Suprapubic skin (tissue), 4 donors: ENCODE measurements at regions not wholly inside any gene's neighbourhood (a gene's known extent, or its start where the extent isn't known, plus 50 kb on each side); places are given as distances from the start of the nearest gene placed in this dataset.

Experiments used
- DNase-seq, 2 donors: peaks; one replicate each; pipeline ENCODE4 v3.0.0-alpha.2; 2019; ENCODE audit warnings: low spot score in 2 of 2
- H3K27ac ChIP-seq: fragments of 200-600 bp; sonication (generic); one replicate; pipeline ENCODE4 v1.5.1; 2019
- H3K27me3 ChIP-seq: fragments of 200-600 bp; sonication (generic); one replicate; pipeline ENCODE4 v1.5.1; 2019
- H3K36me3 ChIP-seq: fragments of 200-600 bp; sonication (generic); one replicate; pipeline ENCODE4 v1.5.1; 2019
- H3K4me1 ChIP-seq: fragments of 200-600 bp; sonication (generic); one replicate; pipeline ENCODE4 v1.5.1; 2019
- H3K4me3 ChIP-seq: fragments of 200-600 bp; sonication (generic); one replicate; pipeline ENCODE4 v1.5.1; 2019; ENCODE audit warnings: mild to moderate bottlenecking
- H3K9me3 ChIP-seq: fragments of 200-600 bp; sonication (generic); one replicate; pipeline ENCODE4 v1.5.1; 2019
- CTCF ChIP-seq, 2 donors: fragments of 200-600 bp in 1 of 2; fragments of 450-650 bp in 1 of 2; sonication (generic) in 1 of 2; IDR thresholded peaks; one replicate each; pipeline ENCODE4 v1.5.1; 2016 to 2019; ENCODE audit warnings: antibody characterized with exemption in 2 of 2, mild to moderate bottlenecking in 1 of 2, moderate library complexity in 1 of 2
- EP300 ChIP-seq: sonication (generic); formaldehyde crosslinking; IDR thresholded peaks from one replicate; pipeline ENCODE4 v1.6.1; 2017; ENCODE audit warnings: antibody characterized with exemption
- POLR2A ChIP-seq, 2 donors: fragments of 450-650 bp; IDR thresholded peaks; one replicate each; pipeline ENCODE4 v1.6.1; 2017; ENCODE audit warnings: antibody characterized with exemption in 2 of 2, mild to moderate bottlenecking in 2 of 2, moderate library complexity in 2 of 2
- POLR2AphosphoS5 ChIP-seq, 3 donors: sonication (generic); formaldehyde crosslinking; IDR thresholded peaks; one replicate each; pipeline ENCODE4 v1.6.1; 2017; ENCODE audit warnings: antibody characterized with exemption in 3 of 3
- WGBS: methylation state at CpG from one replicate; pipeline ENCODE4 v1.1.5; 2018; 5-methylcytosine and 5-hydroxymethylcytosine counted together

GRCh38 chr22:49192180-49192856, 635.4 kb downstream of the BRD1 start:
- H3K36me3 ChIP-seq, result no peaks in the 10 kb centered on the region
- no peak for DNase-seq
- TF ChIP-seq POLR2A (IDR thresholded peaks at IDR 0.05), result no peak
- no peak for TF ChIP-seq CTCF (IDR thresholded peaks at IDR 0.05)
- TF ChIP-seq POLR2AphosphoS5 (IDR thresholded peaks at IDR 0.05), result no peak
- TF ChIP-seq EP300, result no peak
- H3K27ac ChIP-seq, result no peak overlapping the region
- H3K27me3 ChIP-seq, result peaks cover 25% of the 10 kb centered on the region
- no peaks in the 10 kb centered on the region for H3K4me1 ChIP-seq
- 67% methylated on average over 15 of the region's 25 CpGs for WGBS
- H3K4me3 ChIP-seq, result no peak overlapping the region
- H3K9me3 ChIP-seq, result no peaks in the 10 kb centered on the region

- Histone ChIP-seq H3K4me3 (no peak overlapping the region), H3K36me3 (no peaks in the 10 kb centered on the region), H3K27me3 (peaks cover 18% of the 10 kb centered on the region), H3K4me1 (no peaks in the 10 kb centered on the region), H3K9me3 (no peaks in the 10 kb centered on the region), H3K27ac (no peak overlapping the region)
- no peak for TF ChIP-seq CTCF (IDR thresholded peaks at IDR 0.05)
- TF ChIP-seq POLR2A (IDR thresholded peaks at IDR 0.05), result no peak
- no peak for TF ChIP-seq POLR2AphosphoS5 (IDR thresholded peaks at IDR 0.05)
- no peak for TF ChIP-seq EP300
- DNase-seq, result no peak
- WGBS, result 84% methylated on average over 9 of the region's 16 CpGs
Measured at GRCh38 chr22:49191506-49191980, 636.1 kb downstream of the BRD1 start.

- Histone ChIP-seq H3K4me1 (no peaks in the 10 kb centered on the region), H3K27me3 (peaks cover 15% of the 10 kb centered on the region), H3K36me3 (no peaks in the 10 kb centered on the region), H3K27ac (no peak overlapping the region), H3K4me3 (no peak overlapping the region), H3K9me3 (no peaks in the 10 kb centered on the region)
- no peak for DNase-seq
- 88% methylated on average over 17 of the region's 24 CpGs for WGBS
- TF ChIP-seq EP300 (no peak), CTCF (IDR thresholded peaks at IDR 0.05) (no peak), POLR2AphosphoS5 (IDR thresholded peaks at IDR 0.05) (no peak), POLR2A (IDR thresholded peaks at IDR 0.05) (no peak)
Measured at GRCh38 chr22:49190816-49191505, 636.7 kb downstream of the BRD1 start.

GRCh38 chr22:49189871-49190270, 637.8 kb downstream of the BRD1 start:
- 86% methylated on average over 14 of the region's 14 CpGs for WGBS
- H3K27me3 ChIP-seq, result peaks cover 18% of the 10 kb centered on the region

More at GRCh38 chr22:49189871-49190270, 637.8 kb downstream of the BRD1 start:
- Histone ChIP-seq H3K27ac (no peak overlapping the region), H3K4me3 (no peak overlapping the region), H3K36me3 (no peaks in the 10 kb centered on the region), H3K9me3 (no peaks in the 10 kb centered on the region), H3K4me1 (no peaks in the 10 kb centered on the region)
- no peak for DNase-seq
- no peak for TF ChIP-seq POLR2AphosphoS5 (IDR thresholded peaks at IDR 0.05)
- TF ChIP-seq EP300, result no peak
- TF ChIP-seq POLR2A (IDR thresholded peaks at IDR 0.05), result no peak
- TF ChIP-seq CTCF (IDR thresholded peaks at IDR 0.05), result no peak
